HFF-Myc (cell line): ENCODE measurements at regions not wholly inside any gene's neighbourhood (a gene's known extent, or its start where the extent isn't known, plus 50 kb on each side); places are given as distances from the start of the nearest gene placed in this dataset.

Source experiments
- DNase-seq: peaks from one replicate; pipeline ENCODE4 v3.0.0-alpha.2; 2011; ENCODE audit warnings: low read depth; ENCODE audit errors: extremely low read depth
- H3K4me3 ChIP-seq: replicated peaks from 2 replicates; pipeline ENCODE4 v1.5.1; 2011; ENCODE audit warnings: low read depth, mild to moderate bottlenecking, control low read depth, low read length
- TF ChIP-seq, protein P1 (sequence below): IDR thresholded peaks from 2 replicates; pipeline ENCODE4 v1.5.1; 2012; ENCODE audit warnings: mild to moderate bottlenecking, low read depth, low read length, control low read depth; ENCODE audit errors: missing control alignments

DNA sequence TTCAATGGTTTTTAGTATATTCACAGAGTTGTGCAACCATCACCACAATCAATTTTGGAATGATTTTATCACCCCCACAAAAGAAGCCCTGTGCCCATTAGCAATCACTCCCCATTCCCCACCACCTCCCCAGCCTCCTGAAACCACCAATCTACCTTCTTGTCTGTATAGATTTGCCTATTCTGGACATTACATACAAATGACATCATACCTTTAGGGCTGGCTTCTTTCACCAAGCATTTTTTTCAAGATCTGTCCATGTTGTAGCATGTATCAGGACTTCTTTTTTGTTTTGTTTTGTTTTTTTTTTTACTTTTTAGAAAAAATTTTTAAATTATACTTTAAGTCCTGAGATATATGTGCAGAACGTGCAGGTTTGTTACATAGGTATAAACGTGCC, 108.1 kb downstream of the RTL9 start:
- TF ChIP-seq, protein P1, sequence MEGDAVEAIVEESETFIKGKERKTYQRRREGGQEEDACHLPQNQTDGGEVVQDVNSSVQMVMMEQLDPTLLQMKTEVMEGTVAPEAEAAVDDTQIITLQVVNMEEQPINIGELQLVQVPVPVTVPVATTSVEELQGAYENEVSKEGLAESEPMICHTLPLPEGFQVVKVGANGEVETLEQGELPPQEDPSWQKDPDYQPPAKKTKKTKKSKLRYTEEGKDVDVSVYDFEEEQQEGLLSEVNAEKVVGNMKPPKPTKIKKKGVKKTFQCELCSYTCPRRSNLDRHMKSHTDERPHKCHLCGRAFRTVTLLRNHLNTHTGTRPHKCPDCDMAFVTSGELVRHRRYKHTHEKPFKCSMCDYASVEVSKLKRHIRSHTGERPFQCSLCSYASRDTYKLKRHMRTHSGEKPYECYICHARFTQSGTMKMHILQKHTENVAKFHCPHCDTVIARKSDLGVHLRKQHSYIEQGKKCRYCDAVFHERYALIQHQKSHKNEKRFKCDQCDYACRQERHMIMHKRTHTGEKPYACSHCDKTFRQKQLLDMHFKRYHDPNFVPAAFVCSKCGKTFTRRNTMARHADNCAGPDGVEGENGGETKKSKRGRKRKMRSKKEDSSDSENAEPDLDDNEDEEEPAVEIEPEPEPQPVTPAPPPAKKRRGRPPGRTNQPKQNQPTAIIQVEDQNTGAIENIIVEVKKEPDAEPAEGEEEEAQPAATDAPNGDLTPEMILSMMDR, result no peak
- no peak for DNase-seq
- H3K4me3 ChIP-seq, result no peak overlapping the region

DNA sequence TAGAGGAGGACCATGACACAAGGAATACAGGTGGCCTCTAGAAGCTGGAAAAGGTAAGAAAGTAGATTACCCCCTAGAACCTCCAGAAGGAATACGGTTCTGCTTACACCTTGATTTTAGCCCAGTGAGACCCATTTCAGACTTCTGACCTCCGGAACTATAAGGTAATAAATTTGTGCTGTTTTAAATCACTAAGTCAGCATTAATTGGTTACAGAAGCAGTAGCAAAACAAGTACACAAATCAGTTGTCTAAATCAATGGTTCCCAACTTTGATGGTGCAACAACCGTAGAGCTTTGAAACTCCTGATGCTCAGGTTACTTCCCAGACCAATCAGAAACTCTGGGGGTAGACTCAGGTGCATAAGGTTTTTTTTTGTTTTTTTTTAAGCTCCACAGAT, 113.6 kb downstream of the RTL9 start:
- no peak overlapping the region for H3K4me3 ChIP-seq
- DNase-seq, result no peak
- TF ChIP-seq, protein P1, result no peak

DNA sequence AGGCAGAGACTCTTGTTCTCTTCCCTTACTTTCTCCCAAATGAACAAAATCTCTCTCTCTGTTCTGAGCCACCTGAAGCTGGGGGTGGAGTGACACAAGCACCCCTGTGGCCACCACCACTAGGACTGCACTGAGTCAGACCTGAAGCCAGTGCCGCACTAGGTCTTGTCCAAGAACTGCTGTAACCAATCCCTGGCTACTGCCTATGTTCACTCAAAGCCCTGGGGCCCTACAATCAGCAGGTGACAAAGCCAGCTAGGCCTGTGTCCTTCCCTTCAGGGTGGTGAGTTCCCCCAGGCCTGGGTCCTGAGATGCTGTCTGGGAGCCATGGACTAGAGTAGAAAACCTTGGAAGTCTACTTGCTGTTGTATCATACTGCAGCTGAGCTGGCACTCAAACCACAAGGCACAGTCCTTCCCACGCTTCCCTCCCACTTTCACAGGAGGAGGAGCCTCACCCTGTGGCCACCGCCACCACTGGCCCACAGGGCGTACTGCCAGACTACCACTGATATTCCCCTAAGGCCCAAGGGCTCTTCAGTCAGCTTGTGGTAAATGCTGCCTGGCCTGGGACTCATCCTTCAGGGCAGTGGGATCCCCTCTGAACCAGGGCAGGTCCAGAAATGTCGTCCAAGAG, 119.1 kb downstream of the RTL9 start:
- TF ChIP-seq, protein P1, result no peak
- no peak overlapping the region for H3K4me3 ChIP-seq
- no peak for DNase-seq

DNA sequence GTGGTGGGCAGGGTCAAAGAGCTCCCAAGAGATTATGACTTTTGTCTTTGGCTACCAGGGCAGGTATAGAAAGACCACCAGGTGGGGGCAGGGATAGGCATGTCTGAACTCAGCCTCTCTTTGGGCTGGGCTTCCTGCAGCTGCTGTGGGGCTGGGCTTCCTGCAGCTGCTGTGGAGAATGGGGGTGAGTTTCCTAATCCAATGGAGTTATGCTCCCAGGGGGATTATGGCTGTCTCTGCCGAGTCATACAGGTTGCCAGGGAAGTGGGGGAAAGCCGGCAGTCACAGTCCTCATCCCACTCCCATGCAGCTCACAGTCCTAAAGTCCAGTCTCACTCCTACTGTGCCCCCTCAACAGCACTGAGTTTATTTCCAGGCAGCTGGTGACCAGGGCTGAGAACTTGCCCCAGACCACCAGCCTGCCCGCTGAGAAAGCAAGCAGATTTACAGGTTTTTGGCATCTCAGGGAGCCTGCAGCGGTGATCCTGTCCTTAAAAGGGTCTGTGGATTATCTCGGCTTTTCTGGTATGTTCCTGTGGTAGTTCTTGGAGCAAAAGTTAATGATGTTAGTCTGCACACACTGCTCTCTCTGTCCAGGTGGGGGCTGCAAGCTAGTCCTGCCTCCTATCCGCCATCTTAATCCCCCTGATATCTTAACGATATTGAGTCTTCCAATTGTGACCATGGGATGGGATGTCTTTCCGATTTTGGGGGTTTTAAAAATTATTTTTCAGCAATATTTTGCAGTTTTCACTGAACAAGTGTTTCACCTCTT, 133.4 kb downstream of the RTL9 start:
- TF ChIP-seq, protein P1, result no peak
- DNase-seq, result no peak

DNA sequence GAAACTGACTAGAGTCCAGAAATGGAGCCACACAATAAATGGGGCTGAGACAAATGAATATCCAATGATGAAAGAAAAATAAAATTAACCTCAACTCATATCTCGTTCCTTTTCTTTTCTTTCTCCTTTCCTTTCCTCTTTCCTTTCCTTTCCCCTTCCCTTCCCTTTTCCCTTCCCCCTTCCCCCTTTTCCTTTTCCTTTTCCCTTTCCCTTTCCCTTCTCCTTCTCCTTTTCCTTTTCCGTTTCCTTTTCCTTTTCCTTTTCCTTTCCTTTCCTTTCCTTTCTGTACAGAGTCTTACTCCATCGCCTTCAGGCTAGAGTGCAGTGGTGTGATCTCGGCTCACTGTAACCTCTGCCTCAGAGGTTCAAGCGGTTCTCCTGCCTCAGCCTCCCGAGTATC, 146.3 kb downstream of the RTL9 start:
- no peak for DNase-seq
- TF ChIP-seq, protein P1, result no peak
- no peak overlapping the region for H3K4me3 ChIP-seq

More for the DNA sequence above, 133.4 kb downstream of the RTL9 start:
- H3K4me3 ChIP-seq, result no peak overlapping the region

DNA sequence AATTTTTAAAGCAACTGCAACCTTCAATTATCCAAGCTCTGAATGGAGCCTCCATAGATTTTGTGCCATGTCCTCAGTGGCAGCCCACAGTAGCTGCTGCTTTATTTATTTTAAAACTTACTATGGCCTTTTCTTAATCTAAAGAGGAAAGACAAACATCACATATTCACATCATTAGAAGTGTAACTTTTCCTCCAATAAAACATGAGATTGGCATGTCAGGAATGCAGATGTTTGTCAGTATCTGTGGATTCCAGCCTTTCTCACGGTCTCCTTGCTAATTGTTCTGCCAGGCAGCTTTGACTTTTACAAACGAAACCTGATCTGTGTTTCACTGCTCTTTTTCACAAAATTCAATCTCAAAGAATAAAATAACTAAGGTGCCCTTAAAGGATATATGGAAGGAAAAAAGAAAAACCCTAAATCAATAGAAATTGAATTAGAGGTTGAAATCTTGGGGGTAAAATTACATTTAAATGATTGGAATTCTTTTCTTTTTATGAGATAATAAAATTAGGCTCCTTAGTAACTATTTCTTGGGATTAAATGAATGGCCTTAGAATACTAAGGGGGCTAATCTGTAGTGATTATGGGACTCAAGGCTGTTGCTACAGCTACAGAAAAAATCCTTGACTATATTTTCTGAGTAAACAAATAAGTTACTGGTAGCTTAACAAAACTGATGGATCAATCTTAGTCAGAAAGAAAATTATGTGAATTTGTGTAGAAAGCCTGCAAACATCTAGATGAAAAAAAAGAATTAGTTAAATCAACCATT, 151.3 kb downstream of the RTL9 start:
- H3K4me3 ChIP-seq, result no peak overlapping the region
- TF ChIP-seq, protein P1, result no peak
- no peak for DNase-seq
